ENCODE measurements at regions not wholly inside any gene's neighbourhood (a gene's known extent, or its start where the extent isn't known, plus 50 kb on each side); places are given as distances from the start of the nearest gene placed in this dataset.

DNA sequence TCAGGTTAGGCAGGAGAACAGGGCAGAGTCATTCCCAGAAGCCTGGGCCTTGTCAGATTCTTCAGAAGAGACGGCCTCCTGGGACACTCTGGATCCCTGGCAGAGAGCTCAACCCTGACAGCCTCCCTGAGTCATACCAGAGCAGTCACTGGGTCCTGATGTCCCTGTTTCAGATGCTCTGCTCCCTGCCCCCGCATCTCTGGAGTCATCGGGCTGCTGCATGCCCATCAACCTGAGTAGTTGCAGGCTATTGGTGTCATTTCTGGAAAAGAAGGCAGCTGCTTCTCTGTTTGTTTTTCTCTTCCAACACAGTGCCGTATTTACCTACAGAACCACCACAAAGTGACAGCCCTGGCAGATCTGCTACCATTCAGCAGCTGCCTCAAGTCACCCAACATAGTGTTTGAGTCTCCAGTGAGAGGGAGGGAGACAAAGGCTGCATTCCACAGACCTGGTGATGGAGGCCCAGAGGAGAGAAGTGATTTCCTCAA is 145.1 kb downstream of the B3GNT2 start:
- ChIA-PET POLR2A (no interaction called here), CTCF (no interaction called here)
- no peak for TF ChIP-seq FOXM1 (IDR thresholded peaks at IDR 0.05; ENCODE audit: borderline replicate concordance)
- no peak for TF ChIP-seq FOXA1 (IDR thresholded peaks at IDR 0.05)
- no peak for TF ChIP-seq SP1 (IDR thresholded peaks at IDR 0.05)
- TF ChIP-seq ZNF384 (IDR thresholded peaks at IDR 0.05): no peak
- no peak for TF ChIP-seq CTBP1 (IDR thresholded peaks at IDR 0.05; ENCODE audit: borderline replicate concordance)
- TF ChIP-seq NFRKB (IDR thresholded peaks at IDR 0.05): no peak
- no peak for TF ChIP-seq HDGF (IDR thresholded peaks at IDR 0.05; ENCODE audit: borderline replicate concordance)
- no peak for TF ChIP-seq ARNT (IDR thresholded peaks at IDR 0.05)
- TF ChIP-seq BHLHE40 (IDR thresholded peaks at IDR 0.05; ENCODE audit: borderline replicate concordance): no peak
- TF ChIP-seq TARDBP (IDR thresholded peaks at IDR 0.05): no peak
- no peak for TF ChIP-seq SUZ12 (IDR thresholded peaks at IDR 0.05)
- TF ChIP-seq LEF1 (IDR thresholded peaks at IDR 0.05; ENCODE audit: borderline replicate concordance): no peak
- TF ChIP-seq ELF4 (IDR thresholded peaks at IDR 0.05): no peak
- TF ChIP-seq FOXK2 (IDR thresholded peaks at IDR 0.05): no peak
- TF ChIP-seq, protein P1, sequence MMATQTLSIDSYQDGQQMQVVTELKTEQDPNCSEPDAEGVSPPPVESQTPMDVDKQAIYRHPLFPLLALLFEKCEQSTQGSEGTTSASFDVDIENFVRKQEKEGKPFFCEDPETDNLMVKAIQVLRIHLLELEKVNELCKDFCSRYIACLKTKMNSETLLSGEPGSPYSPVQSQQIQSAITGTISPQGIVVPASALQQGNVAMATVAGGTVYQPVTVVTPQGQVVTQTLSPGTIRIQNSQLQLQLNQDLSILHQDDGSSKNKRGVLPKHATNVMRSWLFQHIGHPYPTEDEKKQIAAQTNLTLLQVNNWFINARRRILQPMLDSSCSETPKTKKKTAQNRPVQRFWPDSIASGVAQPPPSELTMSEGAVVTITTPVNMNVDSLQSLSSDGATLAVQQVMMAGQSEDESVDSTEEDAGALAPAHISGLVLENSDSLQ (IDR thresholded peaks at IDR 0.05): no peak
- no peak for TF ChIP-seq L3MBTL2 (conservative IDR thresholded peaks at IDR 0.05)
- DNase-seq (ENCODE audit: extremely low spot score): no peak

DNA sequence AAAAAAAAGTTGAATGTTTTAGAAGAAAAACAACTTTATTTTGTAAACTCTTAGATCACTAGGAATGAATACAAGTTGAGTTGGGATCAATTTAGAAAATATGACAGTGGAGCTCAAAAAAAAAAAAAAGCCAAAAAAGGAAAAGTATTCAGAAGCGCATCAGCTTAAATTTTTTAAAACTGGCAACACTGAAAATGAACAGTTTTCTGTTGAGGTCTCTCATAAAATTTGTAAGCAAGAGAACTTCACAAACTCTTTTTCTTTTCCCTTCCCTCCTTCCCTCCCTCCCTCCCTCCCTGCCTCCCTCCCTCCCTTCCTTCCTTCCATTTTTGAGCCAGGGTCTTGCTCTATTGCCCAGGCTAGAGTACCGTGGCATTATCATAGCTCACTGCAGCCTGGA is 143.9 kb downstream of the B3GNT2 start:
- TF ChIP-seq TARDBP (IDR thresholded peaks at IDR 0.05): no peak
- TF ChIP-seq FOXA1 (IDR thresholded peaks at IDR 0.05): no peak
- no peak for TF ChIP-seq NFRKB (IDR thresholded peaks at IDR 0.05)
- TF ChIP-seq FOXM1 (IDR thresholded peaks at IDR 0.05; ENCODE audit: borderline replicate concordance): no peak
- no peak for TF ChIP-seq ELF4 (IDR thresholded peaks at IDR 0.05)
- TF ChIP-seq ZNF384 (IDR thresholded peaks at IDR 0.05): no peak
- TF ChIP-seq ARNT (IDR thresholded peaks at IDR 0.05): no peak
- TF ChIP-seq BHLHE40 (IDR thresholded peaks at IDR 0.05; ENCODE audit: borderline replicate concordance): no peak
- TF ChIP-seq SP1 (IDR thresholded peaks at IDR 0.05): no peak
- TF ChIP-seq, protein P1 (IDR thresholded peaks at IDR 0.05): no peak
- no peak for TF ChIP-seq L3MBTL2 (conservative IDR thresholded peaks at IDR 0.05)
- TF ChIP-seq LEF1 (IDR thresholded peaks at IDR 0.05; ENCODE audit: borderline replicate concordance): no peak
- no peak for TF ChIP-seq FOXK2 (IDR thresholded peaks at IDR 0.05)
- TF ChIP-seq HDGF (IDR thresholded peaks at IDR 0.05; ENCODE audit: borderline replicate concordance): no peak
- TF ChIP-seq SUZ12 (IDR thresholded peaks at IDR 0.05): no peak
- no peak for TF ChIP-seq CTBP1 (IDR thresholded peaks at IDR 0.05; ENCODE audit: borderline replicate concordance)
- POLR2A ChIA-PET: no interaction called here
- CTCF ChIA-PET: interaction anchor here (0.6 kb wide), 2 partner anchors 42 to 88 kb away, joined by 5 to 6 read pairs; no protein-coding TSS in a partner anchor
- DNase-seq (ENCODE audit: extremely low spot score): no peak

DNA sequence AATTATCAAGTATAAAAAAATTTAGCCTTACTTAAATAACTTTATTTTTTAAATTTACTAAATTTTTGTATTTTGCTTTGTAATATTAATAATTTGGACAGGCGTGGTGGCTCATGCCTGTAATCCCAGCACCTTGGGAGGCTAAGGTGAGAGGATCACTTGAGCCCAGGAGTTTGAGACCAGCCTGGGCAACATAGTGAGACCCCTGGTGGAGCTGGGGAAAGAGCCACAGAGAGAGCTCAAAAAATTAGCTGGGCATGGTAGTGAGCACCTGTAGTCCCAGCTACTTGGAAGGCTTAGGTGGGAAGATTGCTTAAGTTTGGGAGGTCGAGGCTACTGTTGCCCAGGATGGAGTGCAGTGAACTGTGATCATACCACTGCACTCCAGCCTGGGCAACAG is 143.5 kb downstream of the B3GNT2 start:
- no peak for DNase-seq (ENCODE audit: extremely low spot score)
- ChIA-PET CTCF (interaction anchor here (0.6 kb wide), 2 partner anchors 41 to 87 kb away, joined by 5 to 6 read pairs; no protein-coding TSS in a partner anchor), POLR2A (no interaction called here)
- TF ChIP-seq FOXA1 (IDR thresholded peaks at IDR 0.05) (no peak), ELF4 (IDR thresholded peaks at IDR 0.05) (no peak), FOXM1 (IDR thresholded peaks at IDR 0.05; ENCODE audit: borderline replicate concordance) (no peak)

DNA sequence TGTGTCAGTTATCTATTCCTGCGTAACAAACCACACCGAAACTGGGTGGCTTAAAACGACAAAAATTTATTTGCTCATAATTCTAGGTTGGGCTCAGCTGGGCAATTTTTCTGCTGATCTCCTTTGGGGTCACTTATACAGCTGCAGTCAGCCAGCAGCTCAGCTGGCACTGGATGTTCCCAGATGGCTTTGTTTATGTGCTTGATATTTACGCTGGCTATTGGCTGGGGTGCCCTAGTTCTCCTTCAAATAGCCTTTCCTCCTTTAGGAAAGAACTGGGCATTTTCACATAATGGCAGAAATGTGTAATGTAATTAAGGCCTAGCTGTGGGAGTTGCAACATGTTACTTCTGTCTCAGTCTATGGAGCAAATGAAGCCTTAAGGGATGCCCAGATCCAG is 142.2 kb downstream of the B3GNT2 start:
- TF ChIP-seq HDGF (IDR thresholded peaks at IDR 0.05; ENCODE audit: borderline replicate concordance) (no peak), SUZ12 (IDR thresholded peaks at IDR 0.05) (no peak), LEF1 (IDR thresholded peaks at IDR 0.05; ENCODE audit: borderline replicate concordance) (no peak)
- CTCF ChIA-PET: no interaction called here
- DNase-seq (ENCODE audit: extremely low spot score): no peak
- POLR2A ChIA-PET: no interaction called here

DNA sequence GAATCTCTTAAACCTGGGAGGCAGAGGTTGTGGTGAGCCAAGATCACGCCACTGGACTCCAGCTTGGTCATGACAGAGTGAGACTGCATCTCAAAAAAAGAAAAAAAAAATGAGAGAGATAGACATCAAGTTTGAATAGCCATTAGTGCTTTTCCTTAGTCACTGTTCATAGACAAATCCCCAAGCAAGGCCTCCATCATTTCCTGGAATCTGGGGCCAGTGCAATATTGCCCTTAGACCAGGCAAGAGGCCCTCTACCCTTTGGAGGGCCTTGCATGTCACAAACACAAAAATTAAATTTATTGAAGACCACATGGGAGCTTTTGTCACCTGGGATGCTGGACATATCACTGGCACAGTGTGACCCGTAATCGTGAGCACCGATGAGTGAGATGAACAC is 141.5 kb downstream of the B3GNT2 start:
- TF ChIP-seq ZNF384 (IDR thresholded peaks at IDR 0.05): no peak
- no peak for TF ChIP-seq NFRKB (IDR thresholded peaks at IDR 0.05)
- no peak for TF ChIP-seq BHLHE40 (IDR thresholded peaks at IDR 0.05; ENCODE audit: borderline replicate concordance)
- TF ChIP-seq ARNT (IDR thresholded peaks at IDR 0.05): no peak
- TF ChIP-seq, protein P1 (IDR thresholded peaks at IDR 0.05): no peak
- no peak for TF ChIP-seq SUZ12 (IDR thresholded peaks at IDR 0.05)
- TF ChIP-seq HDGF (IDR thresholded peaks at IDR 0.05; ENCODE audit: borderline replicate concordance): no peak
- no peak for TF ChIP-seq FOXK2 (IDR thresholded peaks at IDR 0.05)
- no peak for TF ChIP-seq FOXA1 (IDR thresholded peaks at IDR 0.05)
- TF ChIP-seq L3MBTL2 (conservative IDR thresholded peaks at IDR 0.05): no peak
- TF ChIP-seq TARDBP (IDR thresholded peaks at IDR 0.05): no peak
- TF ChIP-seq ELF4 (IDR thresholded peaks at IDR 0.05): no peak
- TF ChIP-seq SP1 (IDR thresholded peaks at IDR 0.05): no peak
- POLR2A ChIA-PET: no interaction called here

DNA sequence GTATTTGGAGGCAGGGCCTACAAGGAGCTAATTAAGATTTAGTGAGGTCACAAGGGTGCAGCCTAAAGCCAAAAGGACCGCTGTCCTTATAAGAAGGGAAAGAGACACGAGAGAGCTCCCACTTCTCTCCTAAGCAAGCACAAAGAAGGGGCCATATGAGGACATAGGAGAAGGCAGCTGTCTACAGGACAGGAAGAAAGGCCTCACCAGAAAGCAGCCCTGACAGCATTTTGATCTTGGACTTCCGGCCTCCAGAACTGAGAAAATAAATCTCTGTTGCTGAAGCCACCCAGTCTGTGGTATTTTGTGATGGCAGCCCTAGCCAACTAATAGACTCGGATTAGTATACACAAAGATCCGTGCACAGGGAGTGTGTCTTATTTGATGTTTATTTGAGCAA is 139.7 kb downstream of the B3GNT2 start:
- CTCF ChIA-PET: no interaction called here
- TF ChIP-seq, protein P1 (IDR thresholded peaks at IDR 0.05): no peak
- TF ChIP-seq NFRKB (IDR thresholded peaks at IDR 0.05) (no peak), L3MBTL2 (conservative IDR thresholded peaks at IDR 0.05) (no peak), SUZ12 (IDR thresholded peaks at IDR 0.05) (no peak), FOXA1 (IDR thresholded peaks at IDR 0.05) (no peak)

More for the DNA sequence above, 141.5 kb downstream of the B3GNT2 start:
- CTCF ChIA-PET: no interaction called here
- no peak for DNase-seq (ENCODE audit: extremely low spot score)

More for the DNA sequence above, 139.7 kb downstream of the B3GNT2 start:
- no peak for DNase-seq (ENCODE audit: extremely low spot score)
- POLR2A ChIA-PET: no interaction called here
